ENCODE measurements at regions not wholly inside any gene's neighbourhood (a gene's known extent, or its start where the extent isn't known, plus 50 kb on each side); places are given as distances from the start of the nearest gene placed in this dataset.

DNA sequence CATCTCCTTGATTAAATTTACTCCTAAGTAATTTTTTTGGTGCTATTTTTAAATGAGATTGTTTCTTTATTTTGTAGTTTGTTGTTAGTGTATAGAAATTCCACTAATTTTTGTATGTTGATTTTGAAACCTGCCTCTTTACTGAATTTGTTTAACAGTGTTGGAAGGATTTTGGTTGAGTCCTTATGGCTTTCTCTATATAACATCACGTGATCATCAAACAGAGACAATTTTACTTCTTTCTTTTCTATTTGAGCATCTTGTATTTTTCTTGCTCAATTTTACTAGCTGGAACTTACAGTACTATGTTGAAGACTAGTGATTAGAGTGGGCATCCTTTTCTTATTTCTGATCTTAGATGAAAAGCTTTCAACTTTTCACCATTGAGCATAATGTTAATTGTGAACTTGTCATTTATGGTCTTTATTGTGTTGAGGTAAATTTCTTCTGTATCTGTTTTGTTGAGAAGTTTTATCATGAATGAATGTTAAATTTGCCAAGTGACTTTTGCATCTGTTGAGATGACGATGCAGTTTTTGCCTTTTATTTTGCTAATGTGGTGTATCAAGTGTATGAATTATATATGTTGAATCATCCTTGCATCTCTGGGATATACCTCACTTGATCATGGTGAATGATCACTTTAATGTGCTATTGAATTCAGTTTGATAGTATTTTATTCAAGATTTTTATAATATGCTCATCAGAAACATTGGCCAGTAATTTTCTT lies 645.3 kb upstream of the DDX18 start:
- H3K27ac ChIP-seq, result no peak overlapping the region
- TF ChIP-seq, protein P1, sequence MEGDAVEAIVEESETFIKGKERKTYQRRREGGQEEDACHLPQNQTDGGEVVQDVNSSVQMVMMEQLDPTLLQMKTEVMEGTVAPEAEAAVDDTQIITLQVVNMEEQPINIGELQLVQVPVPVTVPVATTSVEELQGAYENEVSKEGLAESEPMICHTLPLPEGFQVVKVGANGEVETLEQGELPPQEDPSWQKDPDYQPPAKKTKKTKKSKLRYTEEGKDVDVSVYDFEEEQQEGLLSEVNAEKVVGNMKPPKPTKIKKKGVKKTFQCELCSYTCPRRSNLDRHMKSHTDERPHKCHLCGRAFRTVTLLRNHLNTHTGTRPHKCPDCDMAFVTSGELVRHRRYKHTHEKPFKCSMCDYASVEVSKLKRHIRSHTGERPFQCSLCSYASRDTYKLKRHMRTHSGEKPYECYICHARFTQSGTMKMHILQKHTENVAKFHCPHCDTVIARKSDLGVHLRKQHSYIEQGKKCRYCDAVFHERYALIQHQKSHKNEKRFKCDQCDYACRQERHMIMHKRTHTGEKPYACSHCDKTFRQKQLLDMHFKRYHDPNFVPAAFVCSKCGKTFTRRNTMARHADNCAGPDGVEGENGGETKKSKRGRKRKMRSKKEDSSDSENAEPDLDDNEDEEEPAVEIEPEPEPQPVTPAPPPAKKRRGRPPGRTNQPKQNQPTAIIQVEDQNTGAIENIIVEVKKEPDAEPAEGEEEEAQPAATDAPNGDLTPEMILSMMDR (conservative IDR thresholded peaks at IDR 0.05), result no peak

- no peak overlapping the region for H3K27ac ChIP-seq
- TF ChIP-seq, protein P1 (conservative IDR thresholded peaks at IDR 0.05), result no peak
- no peak for TF ChIP-seq ZFX (IDR thresholded peaks at IDR 0.05)
Observed at GRCh38 chr2:117170897-117171296, 643.6 kb upstream of the DDX18 start.

DNA sequence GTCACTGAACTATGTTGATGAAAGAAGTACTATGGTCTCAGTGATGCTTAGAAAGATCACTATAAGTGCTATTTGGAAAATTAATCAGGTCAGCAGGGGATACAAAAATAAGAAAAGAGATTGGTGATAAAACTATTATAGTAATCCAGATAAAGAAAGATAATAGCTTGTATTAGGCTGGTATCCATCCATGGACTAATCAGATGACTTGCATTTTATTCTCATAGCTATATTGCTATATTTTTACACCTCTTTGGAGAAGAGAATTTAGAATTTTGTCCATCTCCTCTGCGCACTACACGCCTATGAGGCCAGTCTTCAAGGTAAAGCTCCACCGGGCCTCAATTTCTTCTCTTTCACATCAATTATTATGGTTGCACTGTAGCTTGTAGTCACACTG lies 635.1 kb upstream of the DDX18 start:
- no peak overlapping the region for H3K27ac ChIP-seq
- TF ChIP-seq, protein P1 (conservative IDR thresholded peaks at IDR 0.05), result no peak
- TF ChIP-seq ZFX (IDR thresholded peaks at IDR 0.05), result no peak

- no peak for TF ChIP-seq ZFX (IDR thresholded peaks at IDR 0.05)
- TF ChIP-seq, protein P1 (conservative IDR thresholded peaks at IDR 0.05), result no peak
- H3K27ac ChIP-seq, result no peak overlapping the region
Observed at GRCh38 chr2:117190856-117191559, 623.5 kb upstream of the DDX18 start.

DNA sequence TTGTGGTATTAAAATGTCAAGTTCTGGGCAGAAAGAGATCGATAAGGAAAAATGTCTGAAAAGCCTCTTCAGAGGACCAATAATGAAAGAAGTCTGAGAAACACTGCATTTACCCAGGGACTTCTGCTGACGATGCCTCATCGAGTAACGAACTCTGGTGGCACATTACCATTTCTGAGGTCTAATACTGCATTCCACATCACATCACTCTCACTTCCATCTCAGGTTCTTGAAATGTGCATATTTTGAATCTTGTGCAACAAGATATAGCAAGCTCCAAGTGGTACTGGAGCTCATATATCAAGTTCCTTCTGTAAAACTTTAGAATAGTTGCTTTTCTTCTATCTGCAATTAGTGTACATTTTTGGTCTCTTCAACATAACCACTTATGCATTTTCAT lies 619.1 kb upstream of the DDX18 start:
- H3K27ac ChIP-seq, result no peak overlapping the region
- no peak for TF ChIP-seq ZFX (IDR thresholded peaks at IDR 0.05)
- TF ChIP-seq, protein P1 (conservative IDR thresholded peaks at IDR 0.05), result no peak

DNA sequence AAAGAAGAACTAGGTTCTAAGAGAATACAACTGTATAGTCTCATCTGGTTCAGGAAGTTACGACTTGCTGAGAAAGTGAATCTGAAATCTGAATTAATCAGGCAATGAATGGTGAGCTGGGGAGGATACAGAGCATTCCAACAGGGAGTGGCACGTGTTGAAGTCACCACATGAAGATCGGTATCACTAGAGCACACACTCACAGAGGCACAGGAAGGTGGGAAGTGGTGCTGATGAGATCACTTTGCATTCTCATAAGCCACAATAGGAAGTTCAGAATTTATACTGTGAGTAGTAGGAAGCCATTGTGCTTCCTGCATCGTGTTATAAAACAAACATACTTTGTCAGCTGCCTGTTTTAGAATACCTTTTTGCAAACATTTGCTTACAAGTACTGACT lies 615.0 kb upstream of the DDX18 start:
- H3K27ac ChIP-seq, result no peak overlapping the region
- TF ChIP-seq, protein P1 (conservative IDR thresholded peaks at IDR 0.05), result no peak
- TF ChIP-seq ZFX (IDR thresholded peaks at IDR 0.05), result no peak

DNA sequence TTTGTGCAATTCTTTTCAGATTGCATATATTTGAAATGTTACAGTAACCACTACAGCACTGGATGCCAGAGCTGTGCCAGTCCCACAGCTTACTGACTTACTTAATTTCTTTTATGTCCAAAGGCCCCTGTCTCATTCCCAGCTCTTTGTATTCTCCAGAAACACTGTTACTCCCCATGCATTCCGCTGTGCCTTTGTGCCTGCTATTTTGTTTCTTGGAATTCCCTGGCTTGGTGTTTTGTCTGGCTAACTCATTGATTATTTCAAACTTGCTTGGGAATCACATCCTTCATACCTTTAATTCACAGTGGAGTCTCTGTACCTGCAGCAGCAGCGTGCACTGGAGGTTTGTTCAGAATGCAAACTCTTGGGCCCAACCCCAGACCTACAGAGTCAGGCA lies 601.9 kb upstream of the DDX18 start:
- H3K27ac ChIP-seq, result no peak overlapping the region
- TF ChIP-seq, protein P1 (conservative IDR thresholded peaks at IDR 0.05), result no peak
- TF ChIP-seq ZFX (IDR thresholded peaks at IDR 0.05), result no peak

Measured in C4-2B (cell line).